Thyroid gland (tissue), 4 donors: ENCODE measurements at regions not wholly inside any gene's neighbourhood (a gene's known extent, or its start where the extent isn't known, plus 50 kb on each side); places are given as distances from the start of the nearest gene placed in this dataset.

Experiments
- DNase-seq, 2 donors: peaks; one replicate each; pipeline ENCODE4 v3.0.0-alpha.2; 2019
- H3K27ac ChIP-seq, 3 donors: fragments of 200-600 bp; sonication (generic); 1 replicate in 2 of 3; 2 replicates in 1 of 3; pipeline ENCODE4 v1.5.1; 2016 to 2019; ENCODE audit warnings: mild to moderate bottlenecking in 1 of 3, moderate library complexity in 1 of 3
- H3K27me3 ChIP-seq: fragments of 200-600 bp; sonication (generic); one replicate; pipeline ENCODE4 v1.5.1; 2019
- H3K36me3 ChIP-seq, 2 donors: fragments of 200-600 bp; sonication (generic); one replicate each; pipeline ENCODE4 v1.5.1; 2016 to 2019
- H3K4me1 ChIP-seq, 2 donors: fragments of 200-600 bp; sonication (generic); one replicate each; pipeline ENCODE4 v1.5.1; 2017 to 2019
- H3K4me3 ChIP-seq, 3 donors: fragments of 200-600 bp; sonication (generic); replicated peaks in 1 of 3; 1 replicate in 2 of 3; 2 replicates in 1 of 3; pipeline ENCODE4 v1.5.1; 2016; ENCODE audit warnings: mild to moderate bottlenecking in 1 of 3
- H3K9me3 ChIP-seq: fragments of 200-600 bp; sonication (generic); one replicate; pipeline ENCODE4 v1.5.1; 2017
- CTCF ChIP-seq, 6 experiments: fragments of 200-600 bp in 3 of 6; fragments of 450-650 bp in 3 of 6; sonication (generic) in 3 of 6; IDR thresholded peaks; one replicate each; pipeline ENCODE4 v1.5.1; 2016 to 2019; ENCODE audit warnings: antibody characterized with exemption in 6 of 6, mild to moderate bottlenecking in 2 of 6, inconsistent platforms in 1 of 6, moderate library complexity in 1 of 6
- POLR2A ChIP-seq, 2 donors: fragments of 450-650 bp; IDR thresholded peaks; one replicate each; pipeline ENCODE4 v1.6.1; 2017; ENCODE audit warnings: antibody characterized with exemption in 2 of 2, mild to moderate bottlenecking in 2 of 2, moderate library complexity in 1 of 2
- WGBS, 2 donors: methylation state at CpG; one replicate each; pipeline ENCODE4 v1.1.5; 2017; 5-methylcytosine and 5-hydroxymethylcytosine counted together
- intact Hi-C: fragments of 100-400 bp; cut with DNase I; formaldehyde crosslinking; loops from one replicate; pipeline ENCODE4 v1.15.1; 2023

GRCh38 chr10:132476146-132477065 lies 61.2 kb upstream of the INPP5A start:
- Histone ChIP-seq H3K36me3 (no peaks in the 10 kb centered on the region), H3K9me3 (no peaks in the 10 kb centered on the region), H3K4me3 (no peak overlapping the region), H3K27ac (no peak overlapping the region), H3K27me3 (no peaks in the 10 kb centered on the region), H3K4me1 (peaks cover 0 to 2% of the 10 kb centered on the region in 2 donors)
- intact Hi-C loops, result no loop called here
- no peak for DNase-seq
- WGBS, 2 donors, result 90 to 91% methylated on average over 12 to 14 of the region's 16 CpGs
- TF ChIP-seq CTCF (IDR thresholded peaks at IDR 0.05), result no peak
- no peak for TF ChIP-seq POLR2A (IDR thresholded peaks at IDR 0.05)

GRCh38 chr10:132477066-132477397 lies 60.6 kb upstream of the INPP5A start:
- DNase-seq, result no peak
- intact Hi-C loops, result no loop called here
- Histone ChIP-seq H3K9me3 (no peaks in the 10 kb centered on the region), H3K36me3 (no peaks in the 10 kb centered on the region), H3K4me1 (peaks cover 0 to 4% of the 10 kb centered on the region in 2 donors), H3K27ac (no peak overlapping the region), H3K4me3 (no peak overlapping the region), H3K27me3 (no peaks in the 10 kb centered on the region)
- no peak for TF ChIP-seq POLR2A (IDR thresholded peaks at IDR 0.05)
- no peak for TF ChIP-seq CTCF (IDR thresholded peaks at IDR 0.05)
- WGBS, 2 donors, result 85 to 92% methylated on average over 8 of the region's 8 CpGs

- Histone ChIP-seq H3K4me3 (no peak overlapping the region), H3K9me3 (no peaks in the 10 kb centered on the region), H3K4me1 (peaks cover 0 to 4% of the 10 kb centered on the region in 2 donors), H3K27me3 (no peaks in the 10 kb centered on the region), H3K27ac (no peak overlapping the region), H3K36me3 (no peaks in the 10 kb centered on the region)
- intact Hi-C loops, result no loop called here
- TF ChIP-seq POLR2A (IDR thresholded peaks at IDR 0.05) (no peak), CTCF (IDR thresholded peaks at IDR 0.05) (no peak)
- 68 to 87% methylated on average over 3 to 11 of the region's 23 CpGs for WGBS, 2 donors
- no peak for DNase-seq
These were observed 59.9 kb upstream of the INPP5A start for GRCh38 chr10:132477398-132478340.

GRCh38 chr10:132478341-132479023 lies 59.1 kb upstream of the INPP5A start:
- peaks cover 0 to 4% of the 10 kb centered on the region in 2 donors for H3K4me1 ChIP-seq

More at GRCh38 chr10:132478341-132479023, 59.1 kb upstream of the INPP5A start:
- intact Hi-C loops, result no loop called here
- H3K27ac ChIP-seq, result no peak overlapping the region
- 81 to 97% methylated on average over 12 to 16 of the region's 18 CpGs for WGBS, 2 donors
- DNase-seq, result no peak
- no peak for TF ChIP-seq POLR2A (IDR thresholded peaks at IDR 0.05)
- no peak for TF ChIP-seq CTCF (IDR thresholded peaks at IDR 0.05)
- no peak overlapping the region for H3K4me3 ChIP-seq
- H3K27me3 ChIP-seq, result no peaks in the 10 kb centered on the region
- no peaks in the 10 kb centered on the region for H3K9me3 ChIP-seq
- H3K36me3 ChIP-seq, result no peaks in the 10 kb centered on the region
